NCI-H2107 (cell line): ENCODE measurements at regions not wholly inside any gene's neighbourhood (a gene's known extent, or its start where the extent isn't known, plus 50 kb on each side); places are given as distances from the start of the nearest gene placed in this dataset.
"Not testable (repeated sequence)": the region's sequence is repeated elsewhere in the genome, so short reads cannot be mapped to it uniquely, and the experiment has no call there.

Experiments used
- DNase-seq: peaks from one replicate; lab custom pipeline; 2025; lab: John Stamatoyannopoulos, UW

DNA sequence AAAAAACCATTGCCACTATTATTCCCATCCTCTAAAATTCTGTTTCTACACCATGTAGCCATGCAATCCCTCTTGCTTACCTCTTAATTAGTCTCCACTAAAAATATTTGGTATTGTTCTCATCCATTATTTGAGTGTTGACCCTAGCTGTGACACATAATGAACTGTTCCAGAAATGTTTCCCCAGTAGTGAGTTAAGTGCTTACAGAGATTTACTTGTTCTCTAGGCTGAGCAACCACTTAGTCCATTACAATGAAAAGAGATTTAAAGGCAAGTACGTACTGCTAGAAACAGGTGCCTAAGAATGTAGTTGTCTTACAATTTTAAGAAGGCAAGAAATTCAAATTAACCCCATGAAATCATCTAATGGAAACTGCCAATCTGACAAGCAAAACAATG, 112.7 kb upstream of the PTPN13 start:
- DNase-seq: no peak

DNA sequence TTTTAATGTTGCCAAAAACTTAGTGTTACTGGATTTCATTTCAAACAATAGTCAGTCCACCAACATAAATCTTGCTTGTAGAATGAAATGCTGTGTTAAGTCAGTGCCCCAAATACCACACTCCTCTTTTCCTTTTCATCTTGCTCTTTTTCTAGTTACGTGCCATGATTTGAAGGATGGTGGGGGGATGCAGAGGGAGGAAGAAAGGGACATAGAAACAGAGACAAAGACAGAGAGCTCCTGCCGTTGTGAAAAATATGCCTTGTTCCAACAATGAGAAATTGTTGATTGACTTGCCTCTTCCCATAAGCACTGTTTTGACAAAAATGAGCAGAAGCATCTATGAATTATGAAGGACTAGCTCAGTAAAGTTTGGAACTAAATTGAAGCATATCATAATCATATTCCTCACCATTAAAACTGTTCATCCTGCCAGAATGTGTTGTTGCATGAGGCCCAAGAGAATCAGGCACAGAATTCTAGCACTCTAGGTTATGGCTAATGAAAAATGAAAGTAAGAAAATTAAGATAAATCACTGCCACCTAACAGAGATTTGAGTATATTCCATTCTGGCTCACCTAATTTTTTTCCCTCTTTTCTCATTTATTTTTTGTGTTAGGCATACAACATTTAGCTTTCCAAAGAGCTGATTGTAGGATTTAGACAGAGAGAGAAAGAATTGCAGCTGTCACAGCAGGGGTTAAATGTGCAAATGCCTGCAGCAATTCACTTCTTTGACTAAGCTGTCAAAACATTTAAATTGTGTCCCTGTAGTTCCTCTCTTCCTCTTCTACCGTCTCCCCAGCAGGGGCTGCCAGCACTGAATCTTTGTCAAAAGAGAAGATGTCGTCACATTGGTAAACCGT, 111.6 kb upstream of the PTPN13 start:
- no peak for DNase-seq

DNA sequence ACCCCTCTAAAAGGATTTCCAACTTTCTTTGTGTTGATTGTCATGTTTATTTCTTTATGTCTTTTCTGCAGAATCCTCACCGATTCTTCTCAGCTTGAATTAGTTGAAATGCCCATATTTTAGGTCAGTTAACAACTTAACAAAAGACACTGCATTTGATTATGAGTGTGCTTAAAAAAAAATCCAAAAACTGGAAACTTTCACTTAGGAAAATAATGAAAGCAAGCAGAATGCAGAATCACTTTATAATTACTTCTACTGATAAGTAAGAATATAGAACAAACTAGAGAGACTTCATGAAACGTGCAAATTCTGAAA, 111.0 kb upstream of the PTPN13 start:
- DNase-seq: no peak

DNA sequence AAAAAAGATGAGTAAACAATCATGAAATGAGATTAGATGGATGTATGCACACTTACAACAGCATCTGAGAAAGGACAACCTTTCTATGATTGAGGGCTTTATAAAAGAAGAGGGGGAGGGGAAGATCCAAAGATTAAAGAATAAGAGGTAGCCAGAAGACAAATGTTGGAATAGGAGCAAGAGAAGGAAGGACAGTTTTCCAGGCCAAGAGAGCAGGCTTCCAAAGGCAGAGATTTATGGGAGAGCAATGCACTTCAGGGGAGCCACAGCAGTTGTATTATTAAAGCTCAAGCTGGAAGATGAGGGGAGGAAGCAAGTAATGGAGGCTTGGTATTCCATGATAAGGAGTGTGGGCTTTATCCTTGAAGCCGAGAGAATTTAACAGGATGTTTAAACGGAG, 110.3 kb upstream of the PTPN13 start:
- DNase-seq: no peak

GRCh38 chr4:86484241-86484640, 109.9 kb upstream of the PTPN13 start:
- DNase-seq: no peak

DNA sequence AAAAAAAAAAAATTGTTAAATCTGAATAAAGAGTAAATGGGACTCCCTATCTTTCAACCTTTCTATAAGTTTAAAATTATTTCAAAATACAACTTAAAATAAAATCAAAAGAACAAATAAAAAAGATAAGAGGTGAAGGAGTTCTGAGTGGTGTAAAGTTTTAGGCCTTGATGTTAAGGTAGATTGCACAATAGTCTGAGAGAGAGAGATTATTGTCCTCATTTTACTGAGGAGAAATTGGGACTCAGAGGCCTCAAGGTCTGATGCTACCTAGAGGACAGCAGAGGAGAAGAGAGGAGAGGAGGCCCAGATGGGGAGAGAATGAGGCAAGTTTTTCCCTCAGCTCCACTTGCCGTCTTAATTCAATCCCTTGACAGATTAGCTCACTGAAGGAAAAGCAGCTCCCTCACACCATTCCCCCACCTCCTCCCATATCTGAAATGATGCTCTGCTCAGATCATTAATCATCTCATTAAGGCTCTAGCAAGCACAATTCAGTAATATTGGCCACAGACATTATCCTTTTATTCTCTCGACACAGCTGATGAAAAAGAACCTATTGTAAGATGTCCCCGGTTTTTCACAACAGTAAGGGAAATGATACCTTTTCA, 106.3 kb upstream of the PTPN13 start:
- DNase-seq: no peak

GRCh38 chr4:86493460-86493859, 100.7 kb upstream of the PTPN13 start:
- no peak for DNase-seq

DNA sequence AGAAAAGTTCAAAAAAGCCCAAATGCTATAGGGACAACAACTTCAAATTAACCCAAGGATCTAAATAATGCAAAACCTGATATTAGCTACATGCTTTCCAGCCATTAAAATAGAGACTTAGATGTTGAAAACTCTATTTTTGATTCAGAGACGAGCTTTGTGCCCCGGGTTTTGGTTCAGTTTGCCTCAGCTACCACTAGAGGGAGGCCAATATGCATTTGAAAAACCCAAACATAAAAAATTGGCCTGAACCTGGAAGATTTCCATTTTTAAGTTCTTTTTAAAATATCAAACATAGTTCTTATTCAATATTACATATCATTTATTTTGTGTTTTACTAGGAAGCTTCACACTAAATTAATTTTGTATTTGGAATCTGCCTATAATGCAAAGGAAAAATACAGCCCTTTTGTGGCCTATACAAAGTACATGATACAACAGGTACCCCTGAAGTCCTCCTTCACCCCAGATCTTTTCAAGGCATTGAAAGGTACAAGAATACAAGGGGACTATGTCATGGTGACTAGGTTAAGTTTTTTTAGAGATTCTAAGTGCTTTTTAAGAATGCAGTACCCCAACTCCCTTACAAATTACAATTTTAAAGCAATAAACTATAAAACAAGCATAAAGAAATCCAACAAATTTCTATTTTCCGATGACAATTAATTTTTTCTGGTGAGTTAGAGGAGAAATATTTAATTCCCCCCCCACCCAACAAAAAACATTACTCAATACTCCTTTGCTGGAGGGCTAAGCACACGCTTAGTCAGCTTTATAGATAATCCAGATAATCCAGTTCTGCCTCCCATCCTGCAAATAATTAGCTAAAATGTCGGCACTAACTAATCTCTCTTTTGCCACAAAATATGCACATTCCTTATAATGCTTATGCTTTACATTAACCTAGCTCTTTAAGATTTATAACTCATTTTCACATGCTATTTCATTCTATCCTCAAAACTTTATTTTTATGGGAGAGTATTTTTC, 97.7 kb upstream of the PTPN13 start:
- no peak for DNase-seq

GRCh38 chr4:86497131-86497530, 97.0 kb upstream of the PTPN13 start:
- DNase-seq: no peak

GRCh38 chr4:86497980-86498862, 95.9 kb upstream of the PTPN13 start:
- DNase-seq: peak; percentile 13

- no peak for DNase-seq
Measured at GRCh38 chr4:86498863-86499166, 95.3 kb upstream of the PTPN13 start.

- DNase-seq: no peak
Measured at GRCh38 chr4:86500527-86500926, 93.6 kb upstream of the PTPN13 start.

DNA sequence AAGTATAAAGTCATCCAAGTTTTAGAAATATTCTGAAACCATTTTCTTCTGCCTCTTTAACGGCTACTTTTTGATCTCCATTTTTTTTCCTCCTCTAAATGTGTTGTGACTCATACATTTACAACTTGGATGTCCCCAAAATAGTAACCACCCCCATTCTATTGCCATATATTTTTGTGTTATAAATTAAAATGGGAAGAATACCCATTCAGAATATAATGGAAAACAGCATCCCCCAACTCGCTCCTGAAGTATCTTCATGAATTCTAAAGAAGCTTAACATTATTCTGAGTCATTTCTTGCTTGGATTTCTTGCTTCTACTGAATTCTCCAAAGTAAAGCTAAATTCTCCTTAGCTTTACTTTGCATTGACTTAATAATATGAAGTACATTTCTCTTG, 92.0 kb upstream of the PTPN13 start:
- no peak for DNase-seq

DNA sequence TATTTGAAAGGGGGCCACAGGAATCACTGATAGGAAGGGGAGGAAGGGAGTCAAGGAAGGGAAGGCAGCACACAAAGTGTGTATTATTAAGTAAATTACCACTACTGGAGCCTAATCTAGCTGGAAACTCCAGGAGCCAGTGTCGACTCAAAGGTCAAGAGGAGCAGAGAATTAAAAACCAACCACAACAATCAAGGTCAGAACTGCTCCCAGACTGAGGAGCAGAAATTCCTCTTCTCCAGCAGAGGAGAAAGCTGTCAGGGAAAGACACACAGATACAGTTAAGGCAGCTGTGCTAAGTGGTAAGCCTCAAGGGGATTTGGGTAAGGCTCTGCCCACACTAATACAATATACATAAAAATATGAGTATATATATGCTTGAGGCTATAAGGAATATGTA, 87.5 kb upstream of the PTPN13 start:
- no peak for DNase-seq

DNA sequence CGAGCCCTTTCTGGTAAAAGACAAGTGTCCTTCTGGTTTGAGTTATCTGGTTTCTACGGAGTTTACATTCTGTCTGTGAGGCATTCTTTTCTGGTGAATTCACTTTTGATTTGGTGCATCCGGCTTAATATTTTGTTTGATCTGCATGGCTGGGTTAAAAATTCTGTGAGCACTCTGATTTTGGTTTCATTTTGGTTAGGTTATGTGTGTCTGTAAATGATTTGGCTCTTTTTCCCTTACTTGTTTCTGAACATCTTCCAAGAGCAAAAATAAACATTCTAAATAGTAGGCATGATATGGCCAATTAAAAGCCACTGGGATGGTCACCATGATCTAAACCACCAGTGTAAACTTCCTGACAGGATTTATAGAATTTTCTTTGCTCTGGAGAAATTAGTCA, 85.7 kb upstream of the PTPN13 start:
- no peak for DNase-seq

GRCh38 chr4:86511590-86511989, 82.5 kb upstream of the PTPN13 start:
- no peak for DNase-seq

DNA sequence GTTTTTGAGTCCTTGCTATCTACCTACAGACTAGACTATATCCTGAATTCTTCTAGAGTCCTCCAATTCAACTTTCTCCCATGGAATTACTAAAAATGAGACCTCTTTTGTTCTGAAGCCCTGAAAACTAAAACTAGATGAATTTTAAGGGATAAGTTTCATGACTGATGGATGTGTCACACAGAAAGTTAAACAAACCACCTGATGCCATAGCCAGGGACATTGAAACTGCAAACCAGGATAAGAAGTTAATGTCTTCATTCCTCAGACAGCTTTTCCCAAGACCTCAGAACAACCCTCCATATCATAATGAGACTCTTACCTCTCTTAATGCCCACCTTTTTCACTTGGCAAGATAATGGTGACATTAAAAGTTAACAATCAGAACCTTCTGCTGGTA, 81.5 kb upstream of the PTPN13 start:
- no peak for DNase-seq

- DNase-seq: not testable (repeated sequence)
Measured at GRCh38 chr4:86515963-86516362, 78.2 kb upstream of the PTPN13 start.

GRCh38 chr4:86521373-86521969, 72.6 kb upstream of the PTPN13 start:
- no peak for DNase-seq

- DNase-seq: no peak
Measured at GRCh38 chr4:86522349-86522748, 71.8 kb upstream of the PTPN13 start.

DNA sequence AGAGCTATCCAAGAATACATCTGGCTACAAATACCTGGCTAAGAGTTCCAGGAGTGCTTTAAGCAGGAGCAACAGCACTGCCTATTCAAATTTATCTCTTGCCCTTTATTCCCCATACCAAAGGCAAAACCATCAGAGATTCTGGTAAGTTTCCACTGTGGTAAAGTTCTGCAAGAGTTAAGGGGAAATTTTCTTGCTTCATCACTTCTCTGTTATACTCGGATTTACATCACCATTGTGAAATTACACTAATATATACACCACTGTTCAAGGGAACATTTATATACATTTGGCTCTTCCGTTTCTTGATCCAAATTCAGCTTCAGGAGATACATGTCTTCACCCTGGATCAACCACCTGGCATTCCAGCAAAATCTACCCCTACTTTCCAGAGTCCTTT, 70.8 kb upstream of the PTPN13 start:
- no peak for DNase-seq
